ENCODE measurements at regions not wholly inside any gene's neighbourhood (a gene's known extent, or its start where the extent isn't known, plus 50 kb on each side); places are given as distances from the start of the nearest gene placed in this dataset.

- Histone ChIP-seq H3K9me3 (ENCODE audit: control insufficient read depth, insufficient read depth, low read depth, low read length) (no peaks in the 10 kb centered on the region), H3K27ac (ENCODE audit: extremely low read depth, low read depth, low read length) (no peak overlapping the region), H3K4me1 (ENCODE audit: control insufficient read depth, insufficient read depth, low read length) (no peaks in the 10 kb centered on the region), H3K4me3 (ENCODE audit: low read depth, low read length) (no peak overlapping the region), H3K36me3 (ENCODE audit: control insufficient read depth in 2 of 2, insufficient read depth in 1 of 2, low read length in 2 of 2) (no peaks in the 10 kb centered on the region)
- TF ChIP-seq, protein P1, sequence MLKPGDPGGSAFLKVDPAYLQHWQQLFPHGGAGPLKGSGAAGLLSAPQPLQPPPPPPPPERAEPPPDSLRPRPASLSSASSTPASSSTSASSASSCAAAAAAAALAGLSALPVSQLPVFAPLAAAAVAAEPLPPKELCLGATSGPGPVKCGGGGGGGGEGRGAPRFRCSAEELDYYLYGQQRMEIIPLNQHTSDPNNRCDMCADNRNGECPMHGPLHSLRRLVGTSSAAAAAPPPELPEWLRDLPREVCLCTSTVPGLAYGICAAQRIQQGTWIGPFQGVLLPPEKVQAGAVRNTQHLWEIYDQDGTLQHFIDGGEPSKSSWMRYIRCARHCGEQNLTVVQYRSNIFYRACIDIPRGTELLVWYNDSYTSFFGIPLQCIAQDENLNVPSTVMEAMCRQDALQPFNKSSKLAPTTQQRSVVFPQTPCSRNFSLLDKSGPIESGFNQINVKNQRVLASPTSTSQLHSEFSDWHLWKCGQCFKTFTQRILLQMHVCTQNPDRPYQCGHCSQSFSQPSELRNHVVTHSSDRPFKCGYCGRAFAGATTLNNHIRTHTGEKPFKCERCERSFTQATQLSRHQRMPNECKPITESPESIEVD (tag by site-specific recombination; IDR thresholded peaks at IDR 0.05) = no peak
- TF ChIP-seq ZBTB11 (tag by site-specific recombination; conservative IDR thresholded peaks at IDR 0.05; ENCODE audit: low read depth) = no peak
- no peak for TF ChIP-seq ZNF324 (tag by site-specific recombination; IDR thresholded peaks at IDR 0.05)
- no peak for TF ChIP-seq ZNF362 (tag by site-specific recombination; IDR thresholded peaks at IDR 0.05)
- no peak for TF ChIP-seq SCRT2 (tag by site-specific recombination; IDR thresholded peaks at IDR 0.05)
- no peak for TF ChIP-seq ZNF302 (tag by site-specific recombination; IDR thresholded peaks at IDR 0.05; ENCODE audit: low read depth)
- TF ChIP-seq ZNF174 (tag by site-specific recombination; IDR thresholded peaks at IDR 0.05) = no peak
- POLR2A ChIA-PET = no interaction called here
- CTCF ChIA-PET = no interaction called here
Observed at GRCh38 chr16:6625606-6626005, 707.0 kb upstream of the RBFOX1 start.

- CTCF ChIA-PET = no interaction called here
- POLR2A ChIA-PET = no interaction called here
- Histone ChIP-seq H3K36me3 (ENCODE audit: control insufficient read depth in 2 of 2, insufficient read depth in 1 of 2, low read length in 2 of 2) (no peaks in the 10 kb centered on the region), H3K9me3 (ENCODE audit: control insufficient read depth, insufficient read depth, low read depth, low read length) (no peaks in the 10 kb centered on the region), H3K4me1 (ENCODE audit: control insufficient read depth, insufficient read depth, low read length) (no peaks in the 10 kb centered on the region), H3K27ac (ENCODE audit: extremely low read depth, low read depth, low read length) (no peak overlapping the region), H3K4me3 (ENCODE audit: low read depth, low read length) (no peak overlapping the region)
- TF ChIP-seq ZNF133 (tag by site-specific recombination; IDR thresholded peaks at IDR 0.05) (no peak), ZNF10 (tag by site-specific recombination; IDR thresholded peaks at IDR 0.05) (no peak), ZNF175 (tag by site-specific recombination; IDR thresholded peaks at IDR 0.05) (no peak), ZBTB6 (tag by site-specific recombination; IDR thresholded peaks at IDR 0.05) (no peak), ZNF785 (tag by site-specific recombination; IDR thresholded peaks at IDR 0.05) (no peak), ZNF274 (IDR thresholded peaks at IDR 0.05; ENCODE audit: low read length) (no peak), ZNF274 (tag by site-specific recombination; IDR thresholded peaks at IDR 0.05; ENCODE audit: borderline replicate concordance) (no peak), ZNF747 (tag by site-specific recombination; IDR thresholded peaks at IDR 0.05) (no peak)
Observed at GRCh38 chr16:6618874-6619273, 713.8 kb upstream of the RBFOX1 start.

GRCh38 chr16:6616746-6617145 is 715.9 kb upstream of the RBFOX1 start:
- Histone ChIP-seq H3K4me3 (ENCODE audit: low read depth, low read length) (no peak overlapping the region), H3K36me3 (ENCODE audit: control insufficient read depth in 2 of 2, insufficient read depth in 1 of 2, low read length in 2 of 2) (no peaks in the 10 kb centered on the region), H3K9me3 (ENCODE audit: control insufficient read depth, insufficient read depth, low read depth, low read length) (no peaks in the 10 kb centered on the region), H3K27ac (ENCODE audit: extremely low read depth, low read depth, low read length) (no peak overlapping the region), H3K4me1 (ENCODE audit: control insufficient read depth, insufficient read depth, low read length) (no peaks in the 10 kb centered on the region)
- CTCF ChIA-PET = no interaction called here
- POLR2A ChIA-PET = no interaction called here
- no peak for TF ChIP-seq ZNF394 (tag by site-specific recombination; IDR thresholded peaks at IDR 0.05; ENCODE audit: borderline replicate concordance)
- TF ChIP-seq ZNF501 (tag by site-specific recombination; IDR thresholded peaks at IDR 0.05) = no peak
- no peak for TF ChIP-seq KLF16 (tag by site-specific recombination; IDR thresholded peaks at IDR 0.05)
- TF ChIP-seq, protein P2, sequence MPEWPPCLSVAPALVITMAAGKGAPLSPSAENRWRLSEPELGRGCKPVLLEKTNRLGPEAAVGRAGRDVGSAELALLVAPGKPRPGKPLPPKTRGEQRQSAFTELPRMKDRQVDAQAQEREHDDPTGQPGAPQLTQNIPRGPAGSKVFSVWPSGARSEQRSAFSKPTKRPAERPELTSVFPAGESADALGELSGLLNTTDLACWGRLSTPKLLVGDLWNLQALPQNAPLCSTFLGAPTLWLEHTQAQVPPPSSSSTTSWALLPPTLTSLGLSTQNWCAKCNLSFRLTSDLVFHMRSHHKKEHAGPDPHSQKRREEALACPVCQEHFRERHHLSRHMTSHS (tag by site-specific recombination; IDR thresholded peaks at IDR 0.05) = no peak
- TF ChIP-seq KLF9 (tag by site-specific recombination; IDR thresholded peaks at IDR 0.05; ENCODE audit: low read depth) = no peak
- no peak for TF ChIP-seq ZNF48 (tag by site-specific recombination; IDR thresholded peaks at IDR 0.05)
- TF ChIP-seq ZNF366 (tag by site-specific recombination; conservative IDR thresholded peaks at IDR 0.05) = no peak
- no peak for TF ChIP-seq ZBTB10 (tag by site-specific recombination; IDR thresholded peaks at IDR 0.05)

Measured in HEK293 (cell line).